Adrenal gland (tissue), 5 donors: ENCODE measurements at regions not wholly inside any gene's neighbourhood (a gene's known extent, or its start where the extent isn't known, plus 50 kb on each side); places are given as distances from the start of the nearest gene placed in this dataset.
"Not testable (repeated sequence)": the region's sequence is repeated elsewhere in the genome, so short reads cannot be mapped to it uniquely, and the experiment has no call there.

ENCODE experiments used
- POLR2A ChIP-seq, 2 donors: fragments of 450-650 bp; IDR thresholded peaks; one replicate each; pipeline ENCODE4 v1.6.1; 2017; ENCODE audit warnings: antibody characterized with exemption in 2 of 2, mild to moderate bottlenecking in 2 of 2, moderate library complexity in 1 of 2
- TF ChIP-seq, protein P1 (sequence below), 6 experiments: fragments of 450-650 bp in 4 of 6; fragments of 200-600 bp in 2 of 6; sonication (generic) in 1 of 6; IDR thresholded peaks; 1 replicate in 5 of 6; 2 replicates in 1 of 6; pipeline versions ENCODE4 v1.5.1 to v1.8.0; 2016 to 2021; ENCODE audit warnings: antibody characterized with exemption in 6 of 6, mild to moderate bottlenecking in 2 of 6, moderate library complexity in 1 of 6
- donor health status: DM: no; HTN: no; CAD: no.

DNA sequence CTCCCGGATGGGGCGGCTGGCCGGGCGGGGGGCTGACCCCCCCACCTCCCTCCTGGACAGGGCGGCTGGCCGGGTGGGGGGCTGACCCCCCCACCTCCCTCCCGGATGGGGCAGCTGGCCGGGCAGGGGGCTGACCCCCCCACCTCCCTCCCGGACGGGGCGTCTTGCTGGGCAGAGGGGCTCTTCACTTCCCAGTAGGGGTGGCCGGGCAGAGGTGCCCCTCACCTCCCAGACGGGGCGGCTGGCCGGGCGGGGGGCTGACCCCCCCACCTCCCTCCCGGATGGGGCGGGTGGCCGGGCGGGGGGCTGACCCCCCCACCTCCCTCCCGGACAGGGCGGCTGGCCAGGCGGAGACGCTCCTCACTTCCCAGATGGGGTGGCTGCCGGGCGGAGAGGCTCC lies 55.7 kb upstream of the ACBD5 start:
- TF ChIP-seq, protein P1, sequence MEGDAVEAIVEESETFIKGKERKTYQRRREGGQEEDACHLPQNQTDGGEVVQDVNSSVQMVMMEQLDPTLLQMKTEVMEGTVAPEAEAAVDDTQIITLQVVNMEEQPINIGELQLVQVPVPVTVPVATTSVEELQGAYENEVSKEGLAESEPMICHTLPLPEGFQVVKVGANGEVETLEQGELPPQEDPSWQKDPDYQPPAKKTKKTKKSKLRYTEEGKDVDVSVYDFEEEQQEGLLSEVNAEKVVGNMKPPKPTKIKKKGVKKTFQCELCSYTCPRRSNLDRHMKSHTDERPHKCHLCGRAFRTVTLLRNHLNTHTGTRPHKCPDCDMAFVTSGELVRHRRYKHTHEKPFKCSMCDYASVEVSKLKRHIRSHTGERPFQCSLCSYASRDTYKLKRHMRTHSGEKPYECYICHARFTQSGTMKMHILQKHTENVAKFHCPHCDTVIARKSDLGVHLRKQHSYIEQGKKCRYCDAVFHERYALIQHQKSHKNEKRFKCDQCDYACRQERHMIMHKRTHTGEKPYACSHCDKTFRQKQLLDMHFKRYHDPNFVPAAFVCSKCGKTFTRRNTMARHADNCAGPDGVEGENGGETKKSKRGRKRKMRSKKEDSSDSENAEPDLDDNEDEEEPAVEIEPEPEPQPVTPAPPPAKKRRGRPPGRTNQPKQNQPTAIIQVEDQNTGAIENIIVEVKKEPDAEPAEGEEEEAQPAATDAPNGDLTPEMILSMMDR (IDR thresholded peaks at IDR 0.05), result not testable (repeated sequence)
- not testable (repeated sequence) for TF ChIP-seq POLR2A (IDR thresholded peaks at IDR 0.05)
